ENCODE measurements at regions not wholly inside any gene's neighbourhood (a gene's known extent, or its start where the extent isn't known, plus 50 kb on each side); places are given as distances from the start of the nearest gene placed in this dataset.

GRCh38 chr4:115171220-115171619 lies 57.8 kb upstream of the NDST4 start:
- DNase-seq (ENCODE audit: extremely low read depth, low read depth): no peak
- no peak for TF ChIP-seq CTCF (IDR thresholded peaks at IDR 0.05; ENCODE audit: low read depth, low read length)

GRCh38 chr4:115165503-115165902 lies 52.1 kb upstream of the NDST4 start:
- TF ChIP-seq CTCF (IDR thresholded peaks at IDR 0.05; ENCODE audit: low read depth, low read length): no peak

More at GRCh38 chr4:115165503-115165902, 52.1 kb upstream of the NDST4 start:
- DNase-seq (ENCODE audit: extremely low read depth, low read depth): no peak
